GM23338 (cell line): ENCODE measurements at regions not wholly inside any gene's neighbourhood (a gene's known extent, or its start where the extent isn't known, plus 50 kb on each side); places are given as distances from the start of the nearest gene placed in this dataset.

ENCODE experiments used
- ATAC-seq: fragments of 200-7000 bp; cut with Tn5 transposase; 3 replicates; pipeline ENCODE4 v1.9.1; 2020
- DNase-seq: peaks from one replicate; pipeline ENCODE4 v3.0.0-alpha.2; 2015; ENCODE audit warnings: low spot score
- H2AFZ ChIP-seq: fragments of 200-600 bp; sonication (generic); 2 replicates; pipeline ENCODE4 v1.8.0; 2016; ENCODE audit warnings: antibody characterized with exemption, mild to moderate bottlenecking, moderate library complexity
- H3F3A ChIP-seq: fragments of 200-600 bp; sonication (generic); replicated peaks from 2 replicates; pipeline ENCODE4 v1.8.0; 2017; ENCODE audit warnings: antibody characterized with exemption, mixed run types, low read depth
- H3K27ac ChIP-seq: fragments of 200-600 bp; sonication (generic); 2 replicates; pipeline ENCODE4 v1.6.1; 2016; ENCODE audit warnings: low read depth
- H3K27me3 ChIP-seq: fragments of 200-600 bp; sonication (generic); 2 replicates; pipeline ENCODE4 v1.8.0; 2016; ENCODE audit warnings: mild to moderate bottlenecking, mixed run types, moderate library complexity; ENCODE audit not compliant: insufficient read depth
- H3K36me3 ChIP-seq: fragments of 200-600 bp; sonication (generic); 2 replicates; pipeline ENCODE4 v1.8.0; 2016; ENCODE audit warnings: mild to moderate bottlenecking; ENCODE audit not compliant: insufficient read depth
- H3K4me1 ChIP-seq: fragments of 200-600 bp; sonication (generic); 2 replicates; pipeline ENCODE4 v1.8.0; 2016; ENCODE audit warnings: mild to moderate bottlenecking, moderate library complexity; ENCODE audit not compliant: insufficient read depth
- H3K4me2 ChIP-seq: fragments of 200-600 bp; sonication (generic); 2 replicates; pipeline ENCODE4 v1.7.1; 2017; ENCODE audit warnings: mixed run types
- H3K4me3 ChIP-seq: fragments of 200-600 bp; sonication (generic); 2 replicates; pipeline ENCODE4 v1.6.1; 2016; ENCODE audit warnings: mixed run types
- H3K79me2 ChIP-seq: fragments of 200-600 bp; sonication (generic); replicated peaks from 2 replicates; pipeline ENCODE4 v1.8.0; 2017; ENCODE audit warnings: mild to moderate bottlenecking; ENCODE audit not compliant: insufficient read depth
- H3K9me2 ChIP-seq: fragments of 200-600 bp; sonication (generic); 2 replicates; pipeline ENCODE4 v1.8.0; 2017; ENCODE audit not compliant: insufficient read depth
- H4K20me1 ChIP-seq: fragments of 200-600 bp; sonication (generic); replicated peaks from 2 replicates; pipeline ENCODE4 v1.8.0; 2017; ENCODE audit warnings: mild to moderate bottlenecking; ENCODE audit not compliant: insufficient read depth
- H3K27ac Mint-ChIP-seq: 2 replicates; pipeline ENCODE4 v1.8.0; 2020; ENCODE audit warnings: inconsistent platforms, mild to moderate bottlenecking, moderate library complexity, mixed read lengths
- H3K27me3 Mint-ChIP-seq: 3 replicates; pipeline ENCODE4 v1.8.0; 2022; ENCODE audit warnings: low read depth, mild to moderate bottlenecking, moderate library complexity, mixed read lengths, inconsistent platforms; ENCODE audit not compliant: insufficient read depth, poor library complexity
- H3K36me3 Mint-ChIP-seq: 3 replicates; pipeline ENCODE4 v1.8.0; 2021; ENCODE audit warnings: low read depth, mild to moderate bottlenecking, inconsistent platforms, moderate library complexity, mixed read lengths
- H3K4me1 Mint-ChIP-seq: 3 replicates; pipeline ENCODE4 v1.8.0; 2020; ENCODE audit warnings: mild to moderate bottlenecking, inconsistent platforms, mixed read lengths
- H3K4me3 Mint-ChIP-seq: 3 replicates; pipeline ENCODE4 v1.8.0; 2021; ENCODE audit warnings: moderate library complexity, mild to moderate bottlenecking, inconsistent platforms, mixed read lengths
- H3K9me3 Mint-ChIP-seq: 3 replicates; pipeline ENCODE4 v1.8.0; 2020; ENCODE audit warnings: moderate library complexity, mild to moderate bottlenecking, inconsistent platforms, mixed read lengths
- CREB1 ChIP-seq: fragments of 250-450 bp; sonication (Bioruptor Pico); IDR thresholded peaks from 2 replicates; pipeline ENCODE4 v1.5.0; 2020; ENCODE audit warnings: low read depth, mild to moderate bottlenecking, moderate library complexity
- ETS1 ChIP-seq: IDR thresholded peaks from 2 replicates; pipeline ENCODE4 v1.6.1; 2016; ENCODE audit warnings: antibody characterized with exemption
- EZH2 ChIP-seq: fragments of 200-600 bp; sonication (generic); IDR thresholded peaks from one replicate; pipeline ENCODE4 v1.8.0; 2017; ENCODE audit warnings: antibody characterized with exemption, mild to moderate bottlenecking, low read depth; ENCODE audit not compliant: unreplicated experiment
- EZH2phosphoT487 ChIP-seq: fragments of 200-600 bp; sonication (generic); IDR thresholded peaks from one replicate; pipeline ENCODE4 v1.8.1; 2018; ENCODE audit warnings: antibody characterized with exemption; ENCODE audit not compliant: unreplicated experiment
- JUNB ChIP-seq: IDR thresholded peaks from one replicate; pipeline ENCODE4 v1.6.1; 2016; ENCODE audit warnings: antibody characterized with exemption; ENCODE audit not compliant: unreplicated experiment
- POLR2AphosphoS5 ChIP-seq: IDR thresholded peaks from 2 replicates; pipeline ENCODE4 v1.6.1; 2016; ENCODE audit warnings: antibody characterized with exemption, low read depth
- ZNF114 ChIP-seq: fragments of 250-450 bp; sonication (Bioruptor Pico); IDR thresholded peaks from 2 replicates; pipeline ENCODE4 v1.5.0; 2020; ENCODE audit warnings: mild to moderate bottlenecking, moderate library complexity
- ZNF331 ChIP-seq: fragments of 250-450 bp; sonication (Bioruptor Pico); IDR thresholded peaks from 2 replicates; pipeline ENCODE4 v1.5.0; 2020; ENCODE audit warnings: low read depth, mild to moderate bottlenecking, moderate library complexity
- ZNF462 ChIP-seq: fragments of 250-450 bp; sonication (Bioruptor Pico); IDR thresholded peaks from 2 replicates; pipeline ENCODE4 v1.5.0; 2020; ENCODE audit warnings: mild to moderate bottlenecking, moderate library complexity
- TF ChIP-seq, protein P1 (sequence below), 2 experiments: fragments of 200-600 bp in 1 of 2; sonication (generic) in 1 of 2; conservative IDR thresholded peaks; 2 replicates each; pipeline versions ENCODE4 v1.5.1 to v1.6.1; 2016 to 2017; ENCODE audit warnings: antibody characterized with exemption in 2 of 2, low read depth in 2 of 2, mild to moderate bottlenecking in 2 of 2, moderate library complexity in 1 of 2
- TF ChIP-seq, protein P2 (sequence below): IDR thresholded peaks from one replicate; pipeline ENCODE4 v1.6.1; 2018; ENCODE audit warnings: antibody characterized with exemption; ENCODE audit not compliant: unreplicated experiment

- TF ChIP-seq ZNF462 (peak; percentile 48; the same call in 1 of the 2 replicates), ZNF114 (no peak)
These were observed 120.0 kb upstream of the ZNF644 start (continued) for GRCh38 chr1:91141858-91142257.

DNA sequence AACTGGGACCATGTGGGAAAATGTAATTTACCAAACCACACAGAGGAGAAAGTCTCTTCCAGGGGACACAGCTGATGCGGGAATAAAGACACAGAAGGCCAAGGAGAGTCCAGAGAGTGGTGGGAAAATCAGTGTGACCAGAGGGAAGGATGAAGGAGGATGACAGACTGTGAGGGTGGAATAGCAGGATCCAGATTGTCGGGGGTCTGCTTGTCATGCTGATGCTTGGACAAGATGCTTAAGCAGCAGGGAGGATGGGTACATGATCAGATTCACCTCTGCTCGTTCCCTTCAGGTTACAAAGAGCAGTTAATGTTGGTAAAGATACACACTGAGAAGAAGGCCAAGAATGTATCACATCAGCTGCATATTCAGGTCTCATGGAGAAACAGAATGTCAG is 117.1 kb upstream of the ZNF644 start:
- H3K36me3 Mint-ChIP-seq, result no peaks in the 10 kb centered on the region
- peak overlapping the region; percentile 60 for H3K4me2 ChIP-seq
- H4K20me1 ChIP-seq, result no peaks in the 10 kb centered on the region
- no peak overlapping the region for H3K27ac ChIP-seq
- H3K9me3 Mint-ChIP-seq, result no peaks in the 10 kb centered on the region
- no peaks in the 10 kb centered on the region for H3K36me3 ChIP-seq
- H3K4me1 ChIP-seq, result peaks cover 19% of the 10 kb centered on the region
- ATAC-seq (peak; percentile 55), DNase-seq (no peak)
- no peak overlapping the region for H3K27ac Mint-ChIP-seq
- H3K4me3 ChIP-seq, result no peak overlapping the region
- no peaks in the 10 kb centered on the region for H3K79me2 ChIP-seq
- H3K4me3 Mint-ChIP-seq, result no peak overlapping the region
- peaks cover 30% of the 10 kb centered on the region for H3K4me1 Mint-ChIP-seq
- H3K9me2 ChIP-seq, result no peaks in the 10 kb centered on the region
- peaks cover 5% of the 10 kb centered on the region for H3K27me3 Mint-ChIP-seq
- H3K27me3 ChIP-seq, result no peaks in the 10 kb centered on the region
- no peaks in the 10 kb centered on the region for H3F3A ChIP-seq
- no peak overlapping the region for H2AFZ ChIP-seq
- TF ChIP-seq EZH2phosphoT487 (no peak), CREB1 (CRISPR knock-in tag) (no peak), EZH2 (no peak), POLR2AphosphoS5 (no peak), ETS1 (no peak), ZNF331 (no peak), JUNB (no peak)
- TF ChIP-seq, protein P1, sequence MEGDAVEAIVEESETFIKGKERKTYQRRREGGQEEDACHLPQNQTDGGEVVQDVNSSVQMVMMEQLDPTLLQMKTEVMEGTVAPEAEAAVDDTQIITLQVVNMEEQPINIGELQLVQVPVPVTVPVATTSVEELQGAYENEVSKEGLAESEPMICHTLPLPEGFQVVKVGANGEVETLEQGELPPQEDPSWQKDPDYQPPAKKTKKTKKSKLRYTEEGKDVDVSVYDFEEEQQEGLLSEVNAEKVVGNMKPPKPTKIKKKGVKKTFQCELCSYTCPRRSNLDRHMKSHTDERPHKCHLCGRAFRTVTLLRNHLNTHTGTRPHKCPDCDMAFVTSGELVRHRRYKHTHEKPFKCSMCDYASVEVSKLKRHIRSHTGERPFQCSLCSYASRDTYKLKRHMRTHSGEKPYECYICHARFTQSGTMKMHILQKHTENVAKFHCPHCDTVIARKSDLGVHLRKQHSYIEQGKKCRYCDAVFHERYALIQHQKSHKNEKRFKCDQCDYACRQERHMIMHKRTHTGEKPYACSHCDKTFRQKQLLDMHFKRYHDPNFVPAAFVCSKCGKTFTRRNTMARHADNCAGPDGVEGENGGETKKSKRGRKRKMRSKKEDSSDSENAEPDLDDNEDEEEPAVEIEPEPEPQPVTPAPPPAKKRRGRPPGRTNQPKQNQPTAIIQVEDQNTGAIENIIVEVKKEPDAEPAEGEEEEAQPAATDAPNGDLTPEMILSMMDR (conservative IDR thresholded peaks at IDR 0.05; ENCODE audit: low read depth in 2 of 2), result no peak
- TF ChIP-seq, protein P2, sequence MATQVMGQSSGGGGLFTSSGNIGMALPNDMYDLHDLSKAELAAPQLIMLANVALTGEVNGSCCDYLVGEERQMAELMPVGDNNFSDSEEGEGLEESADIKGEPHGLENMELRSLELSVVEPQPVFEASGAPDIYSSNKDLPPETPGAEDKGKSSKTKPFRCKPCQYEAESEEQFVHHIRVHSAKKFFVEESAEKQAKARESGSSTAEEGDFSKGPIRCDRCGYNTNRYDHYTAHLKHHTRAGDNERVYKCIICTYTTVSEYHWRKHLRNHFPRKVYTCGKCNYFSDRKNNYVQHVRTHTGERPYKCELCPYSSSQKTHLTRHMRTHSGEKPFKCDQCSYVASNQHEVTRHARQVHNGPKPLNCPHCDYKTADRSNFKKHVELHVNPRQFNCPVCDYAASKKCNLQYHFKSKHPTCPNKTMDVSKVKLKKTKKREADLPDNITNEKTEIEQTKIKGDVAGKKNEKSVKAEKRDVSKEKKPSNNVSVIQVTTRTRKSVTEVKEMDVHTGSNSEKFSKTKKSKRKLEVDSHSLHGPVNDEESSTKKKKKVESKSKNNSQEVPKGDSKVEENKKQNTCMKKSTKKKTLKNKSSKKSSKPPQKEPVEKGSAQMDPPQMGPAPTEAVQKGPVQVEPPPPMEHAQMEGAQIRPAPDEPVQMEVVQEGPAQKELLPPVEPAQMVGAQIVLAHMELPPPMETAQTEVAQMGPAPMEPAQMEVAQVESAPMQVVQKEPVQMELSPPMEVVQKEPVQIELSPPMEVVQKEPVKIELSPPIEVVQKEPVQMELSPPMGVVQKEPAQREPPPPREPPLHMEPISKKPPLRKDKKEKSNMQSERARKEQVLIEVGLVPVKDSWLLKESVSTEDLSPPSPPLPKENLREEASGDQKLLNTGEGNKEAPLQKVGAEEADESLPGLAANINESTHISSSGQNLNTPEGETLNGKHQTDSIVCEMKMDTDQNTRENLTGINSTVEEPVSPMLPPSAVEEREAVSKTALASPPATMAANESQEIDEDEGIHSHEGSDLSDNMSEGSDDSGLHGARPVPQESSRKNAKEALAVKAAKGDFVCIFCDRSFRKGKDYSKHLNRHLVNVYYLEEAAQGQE, result no peak
